DMS79 treated with DMSO at 0.1 percent for 48 hours (cell line): ENCODE measurements at regions not wholly inside any gene's neighbourhood (a gene's known extent, or its start where the extent isn't known, plus 50 kb on each side); places are given as distances from the start of the nearest gene placed in this dataset.

Source experiments
- DNase-seq: peaks from one replicate; lab custom pipeline; 2025; lab: John Stamatoyannopoulos, UW

GRCh38 chr3:109532257-109533216, 195.2 kb upstream of the DPPA4 start:
- no peak for DNase-seq

GRCh38 chr3:109545746-109546145, 208.4 kb upstream of the DPPA4 start:
- no peak for DNase-seq

DNA sequence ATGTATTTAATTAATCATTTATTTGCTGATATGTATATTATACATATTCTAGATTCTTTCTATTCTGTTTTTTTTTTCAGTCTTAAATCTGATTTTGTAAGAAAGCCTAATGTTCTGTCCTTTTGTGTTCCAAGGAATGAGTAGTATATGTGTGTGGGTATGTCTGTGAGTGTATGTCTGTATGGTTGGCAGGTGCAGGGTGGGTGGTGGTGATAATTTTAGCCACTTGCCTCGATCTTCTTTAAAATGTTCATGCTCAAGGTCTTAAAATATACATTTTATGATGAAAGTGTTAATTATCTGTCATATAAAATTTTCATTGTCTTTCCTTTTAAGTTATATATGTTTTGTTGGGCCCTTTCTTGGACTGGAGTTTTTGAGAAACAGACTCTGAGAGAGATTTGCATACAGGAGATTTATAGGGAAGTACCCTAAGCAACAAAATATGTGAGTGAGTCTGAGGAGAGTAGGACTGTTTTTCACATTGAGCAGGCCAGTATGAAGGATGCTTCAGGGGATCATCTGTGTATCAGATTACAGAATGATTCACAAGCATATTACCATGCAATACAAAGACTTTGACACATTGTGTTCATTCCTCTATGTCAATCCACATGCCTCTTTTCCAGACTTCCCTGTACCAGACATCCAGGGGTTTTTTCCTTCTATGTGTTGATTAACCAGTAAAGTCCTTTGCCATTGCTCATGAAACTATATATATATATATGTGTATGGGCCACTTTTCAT, 211.0 kb upstream of the DPPA4 start:
- no peak for DNase-seq

DNA sequence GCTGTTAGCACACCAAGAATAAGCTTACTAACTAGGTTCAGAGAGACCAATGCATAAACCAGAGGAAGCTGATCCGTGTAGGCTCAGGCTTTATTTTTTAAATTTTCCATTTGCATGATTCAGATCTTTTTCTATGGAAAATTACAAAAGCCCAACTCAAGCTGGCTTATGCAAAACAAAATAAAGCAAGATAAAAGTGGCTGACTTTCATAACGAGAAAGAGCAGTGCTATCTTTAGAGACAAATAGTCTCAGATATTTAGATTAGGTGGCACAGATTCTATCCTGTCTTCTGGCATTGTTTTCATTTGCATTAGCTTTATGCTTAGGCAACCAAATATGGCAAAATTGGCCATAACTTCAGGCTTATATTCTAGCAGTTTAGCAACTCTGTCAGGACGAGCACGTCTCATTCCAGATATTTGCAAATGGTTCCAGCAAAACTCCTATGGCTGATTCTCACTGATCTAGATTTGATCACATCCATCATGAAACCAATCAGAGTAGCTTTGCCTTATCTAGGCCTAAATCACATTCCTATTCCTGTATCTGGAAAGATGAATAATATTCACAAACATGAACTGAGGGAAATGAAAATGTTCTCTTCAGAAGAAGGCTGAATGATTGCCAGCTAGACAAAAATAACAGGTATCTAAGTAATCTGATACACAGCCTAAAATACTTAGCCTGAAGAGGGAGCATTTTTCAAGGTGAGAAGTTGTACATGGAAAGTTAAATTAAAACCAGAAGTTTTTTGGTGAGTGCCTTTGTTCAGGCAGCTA, 216.4 kb upstream of the DPPA4 start:
- no peak for DNase-seq

- no peak for DNase-seq
Measured at GRCh38 chr3:109559389-109559788, 222.0 kb upstream of the DPPA4 start.

DNA sequence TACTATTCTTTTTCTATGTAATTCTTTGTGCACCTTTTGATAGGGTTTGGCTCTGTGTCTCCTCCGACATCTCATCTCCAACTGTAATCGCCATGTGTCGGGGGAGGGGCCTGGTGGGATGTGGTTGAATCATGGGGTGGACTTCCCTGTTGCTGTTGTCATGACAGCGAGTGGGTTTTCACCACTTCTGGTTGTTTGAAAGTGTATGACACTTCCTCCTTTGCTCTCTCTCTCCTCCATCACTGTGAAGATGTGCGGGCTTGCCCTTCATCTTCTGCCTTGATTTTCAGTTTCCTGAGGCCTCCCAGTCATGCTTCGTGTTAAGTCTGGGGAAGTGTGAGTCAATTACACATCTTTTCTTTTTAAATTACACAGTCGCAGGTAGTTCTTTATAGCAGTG, 225.8 kb upstream of the DPPA4 start:
- no peak for DNase-seq

DNA sequence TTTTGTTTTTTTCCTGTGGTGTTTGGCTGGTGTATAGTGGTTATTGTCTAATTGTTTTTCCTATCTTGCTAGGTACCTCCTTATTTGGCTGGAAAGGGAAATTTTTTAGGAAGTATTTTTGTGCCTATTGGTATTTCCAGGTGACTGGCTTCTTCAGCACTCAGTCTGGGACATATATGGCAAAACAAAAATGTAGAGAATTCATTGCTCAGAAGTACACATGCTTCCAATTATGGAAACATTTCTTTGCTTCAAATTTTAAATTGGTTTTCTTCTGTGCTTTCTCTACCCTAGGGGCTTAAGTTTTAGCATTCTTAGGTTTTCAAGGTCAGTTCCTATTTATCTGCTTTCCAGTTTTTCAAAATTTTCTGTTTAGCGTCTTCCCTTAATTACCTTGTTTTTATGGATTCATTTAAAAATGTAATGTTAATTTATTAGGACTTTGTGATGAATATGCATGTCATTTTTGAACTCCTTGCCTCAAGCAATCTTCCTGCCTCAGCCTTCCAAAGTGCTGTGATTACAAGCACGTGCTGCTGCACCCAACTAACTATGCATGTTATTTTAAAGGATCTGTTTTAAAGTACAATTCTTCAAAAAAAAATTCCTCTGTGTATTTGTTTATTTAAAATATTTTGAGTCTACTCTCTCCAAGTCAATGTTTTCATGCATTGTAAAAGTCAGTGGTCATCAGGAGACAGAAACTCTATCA, 231.9 kb upstream of the DPPA4 start:
- DNase-seq = no peak

- no peak for DNase-seq
Measured at GRCh38 chr3:109570408-109570807, 233.1 kb upstream of the DPPA4 start.

DNA sequence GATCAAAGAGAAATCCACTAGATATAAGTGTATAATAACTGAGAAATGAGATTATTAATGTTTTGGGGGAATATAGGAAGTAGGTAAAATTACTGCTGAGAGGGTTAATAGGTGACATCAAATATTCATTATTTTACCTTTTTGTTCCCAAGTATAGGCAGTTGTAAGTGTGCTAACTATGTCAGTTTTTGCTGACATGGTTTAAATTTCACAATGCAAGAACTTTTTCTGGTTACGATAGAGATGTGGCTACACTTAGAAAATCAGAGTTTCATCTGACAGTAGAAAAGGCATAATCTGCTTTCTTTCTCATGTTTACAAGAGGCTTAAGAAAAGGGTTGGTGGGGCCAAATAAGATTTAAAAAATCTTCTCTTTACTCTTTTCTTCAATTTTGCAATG, 235.0 kb upstream of the DPPA4 start:
- no peak for DNase-seq

DNA sequence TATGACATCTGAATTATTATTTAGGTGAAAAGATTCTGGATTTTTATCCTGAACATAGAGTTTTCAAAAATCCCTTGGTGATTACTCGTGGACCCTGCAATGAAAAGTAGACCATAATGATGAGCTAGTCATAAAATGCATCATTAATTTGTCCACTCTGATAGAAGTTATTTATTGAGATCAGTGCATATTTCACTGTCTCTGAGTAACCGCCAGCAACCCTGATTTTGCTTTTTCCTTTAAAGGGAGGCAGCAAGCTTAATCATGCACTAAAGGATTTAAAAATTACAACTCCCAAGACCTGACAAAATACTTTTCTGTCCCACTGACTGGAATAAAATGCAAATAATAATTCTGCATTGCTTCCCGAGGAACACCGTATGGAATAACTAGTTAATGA, 259.6 kb upstream of the DPPA4 start:
- no peak for DNase-seq

- no peak for DNase-seq
Measured at GRCh38 chr3:109597444-109597843, 260.1 kb upstream of the DPPA4 start.

- DNase-seq = no peak
Measured at GRCh38 chr3:109607897-109608296, 270.6 kb upstream of the DPPA4 start.

GRCh38 chr3:109608574-109608973, 271.2 kb upstream of the DPPA4 start:
- no peak for DNase-seq

GRCh38 chr3:109618766-109619378, 281.5 kb upstream of the DPPA4 start:
- DNase-seq = no peak

DNA sequence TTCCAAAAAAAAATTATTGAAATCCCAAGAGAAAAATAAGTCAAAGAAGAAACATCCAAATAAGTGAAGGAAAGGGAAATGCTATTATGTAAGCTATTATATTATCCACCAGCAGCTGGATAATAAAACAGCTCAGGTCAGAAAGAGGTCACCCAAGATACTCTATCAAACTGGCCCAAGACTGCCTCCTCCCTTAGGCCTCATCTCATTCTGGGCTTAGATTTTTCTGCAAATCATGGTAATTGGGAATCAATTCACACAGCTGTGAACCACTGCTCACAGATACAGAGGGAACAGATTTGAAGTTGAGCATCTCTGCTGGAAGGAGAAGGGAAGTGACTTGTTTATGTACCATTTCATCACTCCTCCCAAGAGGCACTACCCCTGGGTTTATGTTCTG, 294.6 kb upstream of the DPPA4 start:
- DNase-seq = no peak

DNA sequence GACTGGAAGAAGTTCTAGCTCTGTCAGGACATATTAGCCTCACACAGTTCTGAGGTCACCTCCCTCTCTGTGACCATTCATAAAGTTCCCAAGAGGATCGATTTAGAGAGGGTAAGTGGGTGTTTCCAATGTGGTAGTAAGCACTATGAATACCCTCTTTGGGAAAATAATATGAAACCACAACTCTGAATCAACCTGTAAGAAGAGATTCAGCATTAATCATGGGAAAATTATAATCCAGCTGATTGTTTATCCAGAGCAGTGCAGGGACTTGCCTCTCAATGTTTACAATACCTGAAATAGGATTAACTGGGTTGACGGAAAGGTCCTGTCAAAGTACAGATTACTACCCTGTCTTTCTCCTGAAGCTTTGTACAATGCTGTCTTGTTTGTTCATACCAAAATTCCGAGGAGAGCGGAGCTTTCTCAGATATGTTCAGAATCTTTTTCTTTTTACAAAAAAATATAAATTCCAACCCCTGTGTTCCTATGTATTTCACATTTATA, 302.9 kb upstream of the DPPA4 start:
- no peak for DNase-seq

DNA sequence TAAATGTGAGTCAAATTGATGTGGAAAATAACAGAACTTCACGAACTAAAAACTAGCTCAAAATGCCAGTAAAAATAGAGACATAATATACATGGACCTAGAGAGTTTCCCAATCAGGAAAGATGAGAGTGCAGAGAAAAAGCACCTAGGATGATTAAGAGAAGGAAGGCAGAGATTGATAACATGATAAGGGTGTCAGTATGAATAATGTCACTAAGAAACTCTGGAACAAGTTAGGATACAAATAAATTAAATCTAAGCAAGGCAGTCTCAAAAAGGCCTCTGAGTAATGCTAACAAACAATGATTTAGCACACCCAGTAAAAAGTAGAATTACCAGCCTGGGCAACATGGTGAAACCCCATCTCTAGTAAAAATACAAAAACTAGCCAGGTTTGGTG, 304.7 kb upstream of the DPPA4 start:
- DNase-seq = no peak

DNA sequence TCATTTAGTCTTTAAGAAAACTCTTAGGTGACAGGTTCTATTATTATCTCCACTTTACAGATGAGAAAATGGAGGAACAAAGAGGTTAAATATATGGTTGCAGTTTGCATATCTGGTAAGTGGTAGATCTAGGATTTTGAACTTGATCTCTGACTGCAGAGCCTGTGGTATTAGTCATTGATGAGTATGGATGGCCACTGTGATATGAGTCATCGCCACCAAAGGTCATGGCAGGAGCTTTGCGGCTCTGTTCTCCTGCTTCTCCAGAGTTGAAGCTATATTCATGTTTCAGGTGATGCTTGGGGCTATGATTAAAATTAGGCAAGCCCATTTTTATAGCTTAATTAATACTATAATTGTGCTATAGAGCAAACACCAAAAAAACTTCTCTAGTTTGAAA, 306.2 kb upstream of the DPPA4 start:
- no peak for DNase-seq

DNA sequence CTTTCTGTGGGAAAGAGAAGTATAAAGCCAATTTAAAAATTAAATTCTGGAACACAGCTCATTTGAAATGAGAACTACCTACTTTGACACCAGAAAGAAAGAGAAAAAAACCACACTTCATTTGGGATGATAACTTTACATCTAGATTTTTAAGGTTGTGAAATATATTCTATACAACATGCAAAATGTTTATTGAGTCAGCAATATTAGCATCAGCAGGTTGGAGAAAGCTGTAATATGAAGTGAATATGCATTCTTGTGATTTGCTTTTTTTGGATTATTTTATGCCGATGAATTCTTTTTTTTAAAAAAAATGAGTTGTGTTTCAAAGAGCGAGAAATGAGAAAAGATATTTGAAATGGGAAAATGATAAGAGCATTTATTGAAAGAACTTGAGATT, 307.0 kb upstream of the DPPA4 start:
- DNase-seq = no peak

GRCh38 chr3:109644746-109645145, 307.4 kb upstream of the DPPA4 start:
- DNase-seq = no peak

DNA sequence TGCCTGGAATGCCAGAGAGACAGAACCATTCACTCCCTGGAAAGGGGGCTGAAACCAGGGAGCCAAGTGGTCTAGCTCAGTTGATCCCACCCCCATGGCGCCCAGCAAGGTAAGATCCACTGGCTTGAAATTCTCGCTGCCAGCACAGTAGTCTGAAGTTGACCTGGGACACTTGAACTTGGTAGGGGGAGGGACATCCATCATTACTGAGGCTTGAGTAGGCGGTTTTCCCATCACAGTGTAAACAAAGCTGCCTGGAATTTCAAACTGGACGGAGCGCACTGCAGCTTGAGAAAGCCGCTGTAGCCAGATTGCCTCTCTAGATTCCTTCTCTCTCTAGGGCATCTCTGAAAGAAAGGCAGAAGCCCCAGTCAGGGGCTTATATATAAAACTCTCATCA, 310.7 kb upstream of the DPPA4 start:
- DNase-seq = no peak
